GM18517 (cell line): ENCODE measurements at regions not wholly inside any gene's neighbourhood (a gene's known extent, or its start where the extent isn't known, plus 50 kb on each side); places are given as distances from the start of the nearest gene placed in this dataset.

Experiments
- ATAC-seq: cut with Tn5 transposase; IDR thresholded peaks from one replicate; pipeline ENCODE4 v1.9.1; 2021; ENCODE audit warnings: mild to moderate bottlenecking, moderate library complexity; ENCODE audit not compliant: unreplicated experiment

- ATAC-seq, result no peak
Observed at GRCh38 chr2:18384242-18384641, 176.2 kb downstream of the RDH14 start.

DNA sequence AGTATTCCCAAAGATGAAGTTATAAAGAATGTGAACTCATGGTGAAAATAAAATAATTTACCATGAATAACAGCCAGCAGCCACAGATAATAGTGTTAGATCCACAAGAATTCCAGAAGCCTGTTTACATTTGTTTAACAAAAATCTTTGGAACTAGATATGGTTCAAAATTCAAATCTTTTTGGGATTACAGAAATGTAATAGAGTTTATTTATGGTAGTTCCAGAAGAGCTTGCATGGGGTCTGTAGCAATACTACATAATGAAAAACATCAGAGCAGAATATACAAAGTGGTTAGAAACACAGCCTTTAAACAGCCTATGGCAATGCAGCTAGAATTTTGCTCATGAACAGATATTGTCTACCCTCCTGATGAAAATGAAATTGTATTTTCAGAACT is 179.1 kb downstream of the RDH14 start:
- no peak for ATAC-seq

GRCh38 chr2:18380321-18380720 is 180.1 kb downstream of the RDH14 start:
- no peak for ATAC-seq

GRCh38 chr2:18379870-18380269 is 180.6 kb downstream of the RDH14 start:
- ATAC-seq, result no peak

DNA sequence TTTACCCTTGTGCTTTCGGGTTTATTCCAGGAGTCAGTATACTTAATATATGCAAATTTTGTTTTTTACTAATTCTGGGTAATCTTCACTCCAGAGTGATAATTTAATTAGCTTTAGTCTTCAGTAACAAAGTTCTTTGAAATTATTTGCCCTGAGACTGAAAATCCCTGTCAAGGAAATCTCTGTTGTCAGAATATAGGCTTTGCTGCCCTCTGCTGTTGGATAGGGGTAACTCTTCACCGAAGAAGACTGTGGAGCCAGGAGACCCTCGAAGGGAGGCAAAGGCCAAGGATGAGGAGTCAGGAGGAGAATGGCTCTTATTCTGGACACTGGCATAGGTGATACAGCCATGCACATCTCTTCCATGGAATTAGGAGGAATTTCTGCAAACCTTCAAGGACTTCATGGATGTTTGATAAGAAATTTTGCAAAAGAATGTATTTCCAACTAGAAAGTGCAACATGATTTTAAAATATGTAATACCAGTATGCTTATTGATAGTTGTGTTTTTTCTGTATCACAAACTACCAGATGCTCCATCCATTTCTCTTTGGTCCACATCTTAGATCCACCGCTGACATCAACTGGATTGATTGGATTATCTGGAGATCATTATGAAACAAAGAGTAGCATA is 182.3 kb downstream of the RDH14 start:
- peak; percentile 80 for ATAC-seq

GRCh38 chr2:18376936-18377335 is 183.5 kb downstream of the RDH14 start:
- no peak for ATAC-seq

- ATAC-seq, result no peak
Observed at GRCh38 chr2:18373664-18374063, 186.8 kb downstream of the RDH14 start.

DNA sequence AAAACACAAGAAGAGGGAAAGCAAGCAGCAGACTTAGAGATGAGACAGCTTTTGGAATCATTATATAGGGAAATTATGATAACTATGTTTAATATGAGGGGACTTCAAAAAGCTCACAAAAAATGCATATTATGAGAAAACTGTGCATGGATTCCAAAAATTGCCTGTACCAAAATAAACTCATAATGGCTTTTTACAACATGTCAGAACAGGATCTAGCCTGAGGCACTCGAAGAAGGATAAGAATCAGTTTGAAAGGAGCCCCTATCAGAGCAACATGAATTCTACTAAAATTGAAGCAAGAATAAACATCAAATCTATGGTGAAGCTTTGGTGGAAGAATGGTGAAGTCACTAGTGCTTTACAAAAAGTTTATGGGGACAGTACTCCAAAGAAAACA is 187.4 kb downstream of the RDH14 start:
- no peak for ATAC-seq

DNA sequence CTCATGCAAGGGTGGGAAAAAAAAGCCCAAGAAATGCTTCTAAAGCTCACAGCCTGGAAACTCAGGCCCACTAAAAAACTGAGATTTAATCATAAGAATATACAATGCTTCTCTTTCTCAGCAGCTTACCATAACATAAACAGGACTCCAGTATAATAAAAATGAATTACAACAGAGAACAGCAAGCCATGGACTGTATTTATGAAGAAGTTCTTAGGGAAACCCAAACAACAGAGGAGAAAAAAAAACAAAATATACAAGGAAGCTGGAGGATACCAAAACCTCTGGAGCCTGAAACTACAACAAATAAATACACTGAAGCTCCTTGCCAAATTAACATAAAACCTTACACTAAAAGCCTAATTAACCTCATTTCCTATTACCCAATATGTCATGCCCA is 187.8 kb downstream of the RDH14 start:
- no peak for ATAC-seq

- no peak for ATAC-seq
Observed at GRCh38 chr2:18369760-18370159, 190.7 kb downstream of the RDH14 start.

DNA sequence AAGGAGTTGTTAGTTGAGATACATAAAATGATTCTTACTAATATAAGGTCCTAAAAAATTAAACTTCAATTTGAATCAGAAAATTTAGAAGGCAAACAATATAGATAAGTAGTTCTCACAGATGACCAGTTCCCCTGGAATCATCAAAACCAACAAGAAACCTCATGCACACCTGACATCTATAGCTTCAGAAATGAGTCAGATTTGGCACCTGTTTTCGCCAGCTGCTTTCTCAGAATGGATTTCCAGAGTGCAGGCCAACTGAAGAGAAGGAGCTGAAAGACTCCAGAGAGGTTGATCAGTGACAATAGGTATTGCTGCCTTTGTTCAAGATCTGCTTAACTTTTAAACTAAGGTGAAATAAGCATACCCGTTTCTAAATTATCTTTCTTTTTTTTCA is 192.4 kb downstream of the RDH14 start:
- ATAC-seq, result no peak

- ATAC-seq, result no peak
Observed at GRCh38 chr2:18365342-18365741, 195.1 kb downstream of the RDH14 start.

DNA sequence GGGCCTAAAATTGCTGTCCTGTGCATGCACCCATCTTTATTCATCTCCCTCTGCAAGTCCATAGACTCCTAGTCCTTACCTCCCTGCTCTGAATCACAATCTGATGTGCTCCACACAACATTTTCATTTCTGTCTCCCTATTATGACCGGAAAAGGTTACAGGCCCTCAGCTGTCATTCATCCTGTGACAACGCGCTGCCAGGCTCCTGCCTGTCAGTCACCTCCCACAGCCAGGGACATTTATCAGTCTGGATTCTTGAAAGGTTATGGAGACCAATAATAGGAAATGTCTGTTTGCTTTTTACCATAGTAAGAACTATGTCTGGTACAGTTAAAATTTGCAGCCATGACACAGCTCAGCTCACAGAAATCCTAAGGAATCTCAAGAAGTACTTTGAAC is 197.1 kb downstream of the RDH14 start:
- ATAC-seq, result no peak

DNA sequence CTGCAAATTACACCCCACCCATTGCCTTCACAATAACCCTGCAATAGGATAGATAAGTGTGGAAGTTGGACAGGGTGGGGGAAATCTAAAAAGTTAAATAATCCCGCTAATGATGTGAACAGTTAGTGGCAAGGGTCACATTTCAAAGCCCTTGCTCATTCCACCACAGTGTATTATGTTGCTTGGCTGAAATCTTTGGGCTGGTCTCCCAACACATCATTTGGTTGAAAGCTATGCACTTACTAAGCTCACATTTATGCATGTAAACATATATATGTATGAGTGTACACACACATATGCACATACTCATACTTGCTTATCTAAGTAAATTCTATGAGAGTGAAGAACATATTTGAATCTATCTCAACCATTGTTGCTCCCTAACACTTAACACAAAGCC is 197.8 kb downstream of the RDH14 start:
- ATAC-seq, result no peak

GRCh38 chr2:18357537-18357936 is 202.9 kb downstream of the RDH14 start:
- no peak for ATAC-seq

DNA sequence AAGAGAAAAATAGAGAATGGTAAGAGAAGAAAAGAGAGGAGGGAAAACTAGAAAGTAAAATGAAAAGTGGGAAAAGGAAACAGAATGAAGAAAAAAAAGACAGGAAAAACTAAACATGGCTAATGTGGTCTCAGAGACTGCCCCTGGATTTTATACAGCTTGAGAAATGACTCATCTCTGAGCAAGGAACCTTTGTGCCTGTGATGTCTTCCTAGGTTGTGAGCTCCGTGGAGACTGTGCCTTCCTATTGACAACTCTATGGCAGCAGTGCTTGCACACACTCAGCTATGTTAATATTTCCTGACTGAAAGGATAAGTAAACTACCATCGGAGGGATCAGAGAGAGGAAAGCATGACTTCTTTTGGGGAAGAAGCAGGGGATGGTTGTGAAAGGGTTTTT is 203.8 kb downstream of the RDH14 start:
- ATAC-seq, result no peak

GRCh38 chr2:18349421-18349820 is 211.0 kb downstream of the RDH14 start:
- no peak for ATAC-seq

DNA sequence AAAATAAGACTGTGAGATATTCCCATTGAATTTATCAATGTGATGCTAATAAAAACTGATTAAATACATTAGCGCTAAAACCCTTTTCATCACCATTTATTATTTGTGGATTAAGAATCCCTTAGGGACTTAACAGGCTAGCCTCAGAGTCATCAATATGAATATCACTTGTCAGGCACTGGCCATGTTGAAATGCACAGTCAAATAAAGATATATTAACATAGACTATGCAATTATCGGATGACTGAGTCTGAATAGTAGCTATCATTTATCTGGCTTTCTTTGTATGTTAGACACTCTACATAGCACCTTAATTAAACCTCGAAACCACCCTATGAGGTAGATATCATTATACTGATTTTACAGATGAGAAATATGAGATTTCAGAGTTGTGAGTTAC is 213.6 kb downstream of the RDH14 start:
- ATAC-seq, result no peak

GRCh38 chr2:18346344-18346743 is 214.1 kb downstream of the RDH14 start:
- no peak for ATAC-seq

GRCh38 chr2:18345848-18346247 is 214.6 kb downstream of the RDH14 start:
- ATAC-seq, result no peak

DNA sequence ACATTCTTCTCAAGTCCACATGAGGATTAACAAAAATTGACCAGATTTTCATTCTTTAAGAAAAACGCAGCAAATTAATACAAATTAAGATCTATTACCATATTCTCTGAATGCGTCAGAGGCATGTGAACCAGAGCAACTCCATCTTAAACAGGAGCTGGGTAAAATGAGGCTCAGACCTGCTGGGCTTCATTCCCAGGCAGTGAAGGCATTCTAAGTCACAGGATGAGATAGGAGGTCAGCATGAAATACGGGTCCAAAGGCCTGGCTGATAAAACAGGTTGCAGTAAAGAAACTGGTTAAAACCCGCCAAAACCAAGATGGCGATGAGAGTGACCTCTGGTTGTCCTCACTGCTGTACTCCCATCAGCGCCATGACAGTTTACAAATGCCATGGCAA is 217.6 kb downstream of the RDH14 start:
- ATAC-seq, result no peak

DNA sequence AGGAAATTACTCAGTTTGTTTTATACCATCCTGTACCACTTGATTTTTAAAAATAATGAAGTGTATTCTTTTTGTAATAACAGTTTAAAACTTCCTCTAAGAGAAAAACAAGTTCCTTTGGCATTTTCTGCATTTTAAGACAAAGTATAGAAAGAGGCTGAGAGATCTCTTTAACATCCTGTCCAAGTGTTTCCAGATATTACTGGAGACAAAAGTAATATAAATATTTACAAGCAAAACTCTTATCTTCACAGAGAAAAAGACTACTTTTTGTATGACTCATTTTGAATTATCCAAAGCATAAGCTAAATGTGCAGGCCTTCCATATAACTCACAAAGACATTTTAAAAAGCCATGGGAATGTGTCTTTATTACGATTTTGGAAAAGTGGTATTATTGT is 221.1 kb downstream of the RDH14 start:
- no peak for ATAC-seq

DNA sequence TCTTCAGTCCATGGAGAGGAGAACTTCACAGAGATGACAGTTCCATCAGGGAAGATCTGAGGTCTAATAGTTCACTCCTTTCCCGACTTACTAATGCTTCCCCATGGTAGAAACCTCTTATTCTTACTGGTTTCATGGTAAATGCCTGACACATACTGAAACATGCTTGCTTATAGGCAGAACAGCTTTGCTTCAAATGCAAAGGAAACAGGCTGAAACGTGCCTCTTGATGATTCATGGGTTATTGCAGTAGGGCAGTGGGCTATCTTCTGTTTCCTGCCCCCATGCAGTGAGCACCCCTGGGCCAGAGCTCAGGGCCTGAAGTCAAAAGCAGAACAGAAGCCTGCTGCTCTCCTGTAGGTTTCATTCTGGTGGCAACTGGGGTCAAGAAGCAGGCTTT is 223.5 kb downstream of the RDH14 start:
- ATAC-seq, result no peak

- ATAC-seq, result no peak
Observed at GRCh38 chr2:18332477-18332876, 228.0 kb downstream of the RDH14 start.
